Stimulated activated CD8-positive, alpha-beta memory T cell treated with anti-CD3 and anti-CD28 coated beads, Interleukin-2, amount 100 ng/mL, for 48 hours (primary cell): ENCODE measurements at regions not wholly inside any gene's neighbourhood (a gene's known extent, or its start where the extent isn't known, plus 50 kb on each side); places are given as distances from the start of the nearest gene placed in this dataset.
"Not testable (repeated sequence)": the region's sequence is repeated elsewhere in the genome, so short reads cannot be mapped to it uniquely, and the experiment has no call there.

Experiments used
- DNase-seq, 2 donors: peaks; one replicate each; pipeline ENCODE4 v3.0.0-alpha.2; 2020; ENCODE audit warnings: low read depth in 2 of 2

GRCh38 chr1:95766036-95766435 lies 532.0 kb downstream of the RWDD3 start:
- DNase-seq, result no peak

GRCh38 chr1:95770581-95770980 lies 536.6 kb downstream of the RWDD3 start:
- DNase-seq, result no peak

GRCh38 chr1:95778217-95778616 lies 544.2 kb downstream of the RWDD3 start:
- no peak for DNase-seq

- no peak for DNase-seq
Observed at GRCh38 chr1:95780836-95781235, 546.8 kb downstream of the RWDD3 start.

- DNase-seq, result no peak
Observed at GRCh38 chr1:95790136-95790535, 556.1 kb downstream of the RWDD3 start.

- no peak for DNase-seq
Observed at GRCh38 chr1:95793893-95794292, 559.9 kb downstream of the RWDD3 start.

- not testable (repeated sequence) for DNase-seq
Observed at GRCh38 chr1:95797761-95798160, 563.8 kb downstream of the RWDD3 start.

GRCh38 chr1:95806171-95806570 lies 572.2 kb downstream of the RWDD3 start:
- DNase-seq, result no peak

GRCh38 chr1:95809391-95809790 lies 575.4 kb downstream of the RWDD3 start:
- DNase-seq, result no peak

- DNase-seq, result no peak
Observed at GRCh38 chr1:95815511-95815910, 581.5 kb downstream of the RWDD3 start.

GRCh38 chr1:95829556-95829955 lies 595.5 kb downstream of the RWDD3 start:
- no peak for DNase-seq

- no peak for DNase-seq
Observed at GRCh38 chr1:95832370-95832769, 598.4 kb downstream of the RWDD3 start.

- no peak for DNase-seq
Observed at GRCh38 chr1:95849439-95849838, 615.4 kb downstream of the RWDD3 start.

GRCh38 chr1:95850165-95850649 lies 616.2 kb downstream of the RWDD3 start:
- no peak for DNase-seq

GRCh38 chr1:95850763-95851162 lies 616.8 kb downstream of the RWDD3 start:
- DNase-seq, result no peak

GRCh38 chr1:95852483-95853070 lies 618.6 kb downstream of the RWDD3 start:
- DNase-seq, result no peak

GRCh38 chr1:95854457-95854856 lies 620.4 kb downstream of the RWDD3 start:
- no peak for DNase-seq

- DNase-seq, result no peak
Observed at GRCh38 chr1:95863086-95863485, 629.1 kb downstream of the RWDD3 start.

GRCh38 chr1:95865769-95866168 lies 631.8 kb downstream of the RWDD3 start:
- no peak for DNase-seq

- no peak for DNase-seq
Observed at GRCh38 chr1:95876276-95876675, 642.3 kb downstream of the RWDD3 start.

- no peak for DNase-seq
Observed at GRCh38 chr1:95879498-95880050, 645.6 kb downstream of the RWDD3 start.

GRCh38 chr1:95888941-95889390 lies 655.0 kb downstream of the RWDD3 start:
- no peak for DNase-seq

GRCh38 chr1:95889400-95889799 lies 655.4 kb downstream of the RWDD3 start:
- no peak for DNase-seq

- DNase-seq, result no peak
Observed at GRCh38 chr1:95893921-95894320, 659.9 kb downstream of the RWDD3 start.
